HG02981 (cell line): ENCODE measurements at regions not wholly inside any gene's neighbourhood (a gene's known extent, or its start where the extent isn't known, plus 50 kb on each side); places are given as distances from the start of the nearest gene placed in this dataset.
"Not testable (repeated sequence)": the region's sequence is repeated elsewhere in the genome, so short reads cannot be mapped to it uniquely, and the experiment has no call there.

Experiments used
- ATAC-seq: cut with Tn5 transposase; IDR thresholded peaks from one replicate; pipeline ENCODE4 v1.9.1; 2021; ENCODE audit warnings: mild to moderate bottlenecking, moderate library complexity; ENCODE audit not compliant: unreplicated experiment

- no peak for ATAC-seq
Observed at GRCh38 chr9:22975951-22976350, 529.3 kb downstream of the DMRTA1 start.

- no peak for ATAC-seq
Observed at GRCh38 chr9:22976454-22976853, 529.8 kb downstream of the DMRTA1 start.

- ATAC-seq: not testable (repeated sequence)
Observed at GRCh38 chr9:22980429-22980828, 533.8 kb downstream of the DMRTA1 start.

GRCh38 chr9:22986556-22986955, 539.9 kb downstream of the DMRTA1 start:
- no peak for ATAC-seq

GRCh38 chr9:22990349-22990748, 543.7 kb downstream of the DMRTA1 start:
- ATAC-seq: no peak

GRCh38 chr9:22992780-22993179, 546.2 kb downstream of the DMRTA1 start:
- no peak for ATAC-seq

GRCh38 chr9:22997923-22998322, 551.3 kb downstream of the DMRTA1 start:
- no peak for ATAC-seq

- ATAC-seq: no peak
Observed at GRCh38 chr9:23005156-23005555, 558.5 kb downstream of the DMRTA1 start.

GRCh38 chr9:23006127-23006526, 559.5 kb downstream of the DMRTA1 start:
- no peak for ATAC-seq

- no peak for ATAC-seq
Observed at GRCh38 chr9:23011669-23012068, 565.0 kb downstream of the DMRTA1 start.

- ATAC-seq: no peak
Observed at GRCh38 chr9:23015557-23015956, 568.9 kb downstream of the DMRTA1 start.

GRCh38 chr9:23036416-23036815, 589.8 kb downstream of the DMRTA1 start:
- no peak for ATAC-seq

GRCh38 chr9:23039402-23039801, 592.8 kb downstream of the DMRTA1 start:
- ATAC-seq: no peak

GRCh38 chr9:23041466-23041865, 594.8 kb downstream of the DMRTA1 start:
- ATAC-seq: no peak

- no peak for ATAC-seq
Observed at GRCh38 chr9:23044549-23044948, 597.9 kb downstream of the DMRTA1 start.

- not testable (repeated sequence) for ATAC-seq
Observed at GRCh38 chr9:23046026-23046425, 599.4 kb downstream of the DMRTA1 start.

GRCh38 chr9:23050548-23050947, 603.9 kb downstream of the DMRTA1 start:
- ATAC-seq: no peak

GRCh38 chr9:23073136-23073535, 626.5 kb downstream of the DMRTA1 start:
- no peak for ATAC-seq

- ATAC-seq: no peak
Observed at GRCh38 chr9:23079798-23080197, 633.2 kb downstream of the DMRTA1 start.

- ATAC-seq: no peak
Observed at GRCh38 chr9:23081377-23081776, 634.8 kb downstream of the DMRTA1 start.

- no peak for ATAC-seq
Observed at GRCh38 chr9:23088932-23089364, 642.3 kb downstream of the DMRTA1 start.

GRCh38 chr9:23117616-23118015, 671.0 kb downstream of the DMRTA1 start:
- no peak for ATAC-seq

- no peak for ATAC-seq
Observed at GRCh38 chr9:23120630-23121029, 674.0 kb downstream of the DMRTA1 start.
